HEK293T (cell line): ENCODE measurements at regions not wholly inside any gene's neighbourhood (a gene's known extent, or its start where the extent isn't known, plus 50 kb on each side); places are given as distances from the start of the nearest gene placed in this dataset.
A peak's percentile ranks its signal among the peaks of the same experiment; 100 is the strongest.
"Not testable (repeated sequence)": the region's sequence is repeated elsewhere in the genome, so short reads cannot be mapped to it uniquely, and the experiment has no call there.

Experiments
- CTCF ChIA-PET: fragments of 350-600 bp; formaldehyde crosslinking; extraction: SDS; loops from one replicate; lab custom pipeline; 2021; ENCODE audit warnings: antibody characterized with exemption, inconsistent platforms; lab: Yijun Ruan, JAX
- POLR2A ChIA-PET: fragments of 350-600 bp; formaldehyde crosslinking; extraction: SDS; loops from one replicate; lab custom pipeline; 2020; ENCODE audit warnings: antibody characterized with exemption, inconsistent platforms; lab: Yijun Ruan, JAX
- DNase-seq: peaks from one replicate; pipeline ENCODE4 v3.0.0; 2012; ENCODE audit warnings: mixed read lengths; ENCODE audit errors: extremely low spot score
- ARNT ChIP-seq: fragments of 450-650 bp; IDR thresholded peaks from 2 replicates; pipeline ENCODE4 v1.6.1; 2017; ENCODE audit warnings: mild to moderate bottlenecking
- BHLHE40 ChIP-seq: fragments of 450-650 bp; IDR thresholded peaks from 2 replicates; pipeline ENCODE4 v1.6.1; 2016; ENCODE audit warnings: mild to moderate bottlenecking, moderate library complexity, borderline replicate concordance
- CTBP1 ChIP-seq: fragments of 450-650 bp; IDR thresholded peaks from 2 replicates; pipeline ENCODE4 v1.6.1; 2016; ENCODE audit warnings: borderline replicate concordance
- ELF4 ChIP-seq: fragments of 450-650 bp; IDR thresholded peaks from 2 replicates; pipeline ENCODE4 v1.6.1; 2017; ENCODE audit warnings: antibody characterized with exemption
- FOXA1 ChIP-seq: fragments of 450-650 bp; IDR thresholded peaks from 2 replicates; pipeline ENCODE4 v1.6.1; 2016; ENCODE audit warnings: mild to moderate bottlenecking
- FOXK2 ChIP-seq: fragments of 450-650 bp; IDR thresholded peaks from 2 replicates; pipeline ENCODE4 v1.6.1; 2016; ENCODE audit warnings: mild to moderate bottlenecking
- FOXM1 ChIP-seq: fragments of 450-650 bp; IDR thresholded peaks from 2 replicates; pipeline ENCODE4 v1.6.1; 2017; ENCODE audit warnings: mild to moderate bottlenecking, borderline replicate concordance
- HDGF ChIP-seq: fragments of 450-650 bp; IDR thresholded peaks from 2 replicates; pipeline ENCODE4 v1.6.1; 2017; ENCODE audit warnings: antibody characterized with exemption, borderline replicate concordance
- L3MBTL2 ChIP-seq: fragments of 450-650 bp; conservative IDR thresholded peaks from 2 replicates; pipeline ENCODE4 v1.6.1; 2016; ENCODE audit warnings: mild to moderate bottlenecking
- LEF1 ChIP-seq: fragments of 450-650 bp; IDR thresholded peaks from 2 replicates; pipeline ENCODE4 v1.6.1; 2017; ENCODE audit warnings: mild to moderate bottlenecking, borderline replicate concordance
- NFRKB ChIP-seq: fragments of 450-650 bp; IDR thresholded peaks from 2 replicates; pipeline ENCODE4 v1.6.1; 2016; ENCODE audit warnings: mild to moderate bottlenecking, moderate library complexity
- PKNOX1 ChIP-seq: fragments of 450-650 bp; IDR thresholded peaks from 2 replicates; pipeline ENCODE4 v1.6.1; 2016
- SP1 ChIP-seq: fragments of 450-650 bp; IDR thresholded peaks from 2 replicates; pipeline ENCODE4 v1.6.1; 2017
- SUZ12 ChIP-seq: fragments of 450-650 bp; IDR thresholded peaks from 2 replicates; pipeline ENCODE4 v1.6.1; 2016; ENCODE audit warnings: mild to moderate bottlenecking
- TARDBP ChIP-seq: fragments of 450-650 bp; IDR thresholded peaks from 2 replicates; pipeline ENCODE4 v1.6.1; 2016
- ZNF384 ChIP-seq: fragments of 450-650 bp; IDR thresholded peaks from 2 replicates; pipeline ENCODE4 v1.6.1; 2016

- TF ChIP-seq CTBP1, result no peak
- no peak for TF ChIP-seq SUZ12
- TF ChIP-seq HDGF, result no peak
- TF ChIP-seq ZNF384, result no peak
- TF ChIP-seq ARNT, result no peak
- no peak for TF ChIP-seq FOXK2
- no peak for TF ChIP-seq SP1
- no peak for TF ChIP-seq TARDBP
- TF ChIP-seq FOXA1, result no peak
- no peak for TF ChIP-seq LEF1
- no peak for TF ChIP-seq ELF4
- CTCF ChIA-PET, result no interaction called here
- DNase-seq, result no peak
- POLR2A ChIA-PET, result no interaction called here
Measured at GRCh38 chr10:45224219-45224841, 91.1 kb downstream of the OR13A1 start.

- POLR2A ChIA-PET, result no interaction called here
- no peak for DNase-seq
- no peak for TF ChIP-seq FOXA1
- no peak for TF ChIP-seq FOXM1
- no peak for TF ChIP-seq PKNOX1
- TF ChIP-seq NFRKB, result no peak
- no peak for TF ChIP-seq ZNF384
- no peak for TF ChIP-seq HDGF
- TF ChIP-seq ELF4, result no peak
- no peak for TF ChIP-seq FOXK2
- TF ChIP-seq L3MBTL2, result no peak
- no peak for TF ChIP-seq BHLHE40
- TF ChIP-seq TARDBP, result no peak
- no peak for TF ChIP-seq CTBP1
- no peak for TF ChIP-seq SUZ12
- TF ChIP-seq LEF1, result no peak
- no peak for TF ChIP-seq ARNT
- no peak for TF ChIP-seq SP1
- CTCF ChIA-PET, result interaction anchor here (0.5 kb wide), 1 partner anchor 92 kb away, joined by 3 read pairs; no protein-coding TSS in a partner anchor
Measured at GRCh38 chr10:45227042-45227441, 88.4 kb downstream of the OR13A1 start.

GRCh38 chr10:45227456-45227855, 88.0 kb downstream of the OR13A1 start:
- CTCF ChIA-PET, result interaction anchor here (0.5 kb wide), 1 partner anchor 92 kb away, joined by 3 read pairs; no protein-coding TSS in a partner anchor
- no peak for DNase-seq
- TF ChIP-seq PKNOX1 (no peak), NFRKB (no peak), ELF4 (no peak), ZNF384 (no peak), SP1 (no peak), SUZ12 (no peak), FOXA1 (no peak)
- POLR2A ChIA-PET, result no interaction called here

GRCh38 chr10:45229823-45230222, 85.6 kb downstream of the OR13A1 start:
- DNase-seq, result no peak
- ChIA-PET POLR2A (no interaction called here), CTCF (no interaction called here)
- TF ChIP-seq ZNF384 (no peak), FOXA1 (no peak), ELF4 (no peak), TARDBP (no peak), ARNT (no peak), FOXM1 (no peak), SUZ12 (no peak), L3MBTL2 (no peak), CTBP1 (no peak), FOXK2 (no peak), HDGF (no peak), BHLHE40 (no peak), SP1 (no peak), NFRKB (no peak), PKNOX1 (no peak)

- peak; percentile 53; the same call in 1 of the 2 replicates for TF ChIP-seq L3MBTL2
- CTCF ChIA-PET, result interaction anchor here (0.7 to 0.9 kb wide), 3 partner anchors 201 to 788 kb away, joined by 3 read pairs; no protein-coding TSS in a partner anchor
- POLR2A ChIA-PET, result not testable (repeated sequence)
- DNase-seq, result peak; percentile 56
Measured at GRCh38 chr10:45235260-45235769, 80.1 kb downstream of the OR13A1 start.

GRCh38 chr10:45235798-45236220, 79.6 kb downstream of the OR13A1 start:
- CTCF ChIA-PET, result interaction anchor here (0.7 to 0.9 kb wide), 2 partner anchors 201 to 575 kb away, joined by 3 read pairs; no protein-coding TSS in a partner anchor
- no peak for TF ChIP-seq HDGF
- no peak for TF ChIP-seq BHLHE40
- TF ChIP-seq L3MBTL2, result no peak
- no peak for TF ChIP-seq CTBP1
- TF ChIP-seq ZNF384, result no peak
- POLR2A ChIA-PET, result no interaction called here

More at GRCh38 chr10:45235798-45236220, 79.6 kb downstream of the OR13A1 start:
- DNase-seq, result no peak
